Mammary epithelial cell (primary cell): ENCODE measurements at regions not wholly inside any gene's neighbourhood (a gene's known extent, or its start where the extent isn't known, plus 50 kb on each side); places are given as distances from the start of the nearest gene placed in this dataset.

Source experiments
- CTCF ChIP-seq, 2 donors: IDR thresholded peaks in 1 of 2; conservative IDR thresholded peaks in 1 of 2; 2 replicates each; pipeline ENCODE4 v1.5.1; 2011 to 2012; ENCODE audit warnings: inconsistent platforms in 2 of 2, low read length in 2 of 2, mild to moderate bottlenecking in 2 of 2, control low read depth in 1 of 2, low read depth in 1 of 2; ENCODE audit not compliant: insufficient read depth in 1 of 2; ENCODE audit errors: extremely low read depth in 1 of 2
- EZH2 ChIP-seq: IDR thresholded peaks from 2 replicates; pipeline ENCODE4 v1.6.1; 2012; ENCODE audit warnings: low read length, inconsistent platforms, borderline replicate concordance

GRCh38 chr22:48895831-48896765 is 931.6 kb downstream of the BRD1 start:
- no peak for TF ChIP-seq CTCF (conservative IDR thresholded peaks at IDR 0.05 in 1 of 2, IDR thresholded peaks at IDR 0.05 in 1 of 2; ENCODE audit: extremely low read depth in 1 of 2, insufficient read depth in 1 of 2, low read depth in 1 of 2, low read length in 2 of 2)
- TF ChIP-seq EZH2 = no peak
